GF-D8 (cell line): ENCODE measurements at regions not wholly inside any gene's neighbourhood (a gene's known extent, or its start where the extent isn't known, plus 50 kb on each side); places are given as distances from the start of the nearest gene placed in this dataset.

ENCODE experiments used
- DNase-seq: peaks from one replicate; lab custom pipeline; 2025; lab: John Stamatoyannopoulos, UW

DNA sequence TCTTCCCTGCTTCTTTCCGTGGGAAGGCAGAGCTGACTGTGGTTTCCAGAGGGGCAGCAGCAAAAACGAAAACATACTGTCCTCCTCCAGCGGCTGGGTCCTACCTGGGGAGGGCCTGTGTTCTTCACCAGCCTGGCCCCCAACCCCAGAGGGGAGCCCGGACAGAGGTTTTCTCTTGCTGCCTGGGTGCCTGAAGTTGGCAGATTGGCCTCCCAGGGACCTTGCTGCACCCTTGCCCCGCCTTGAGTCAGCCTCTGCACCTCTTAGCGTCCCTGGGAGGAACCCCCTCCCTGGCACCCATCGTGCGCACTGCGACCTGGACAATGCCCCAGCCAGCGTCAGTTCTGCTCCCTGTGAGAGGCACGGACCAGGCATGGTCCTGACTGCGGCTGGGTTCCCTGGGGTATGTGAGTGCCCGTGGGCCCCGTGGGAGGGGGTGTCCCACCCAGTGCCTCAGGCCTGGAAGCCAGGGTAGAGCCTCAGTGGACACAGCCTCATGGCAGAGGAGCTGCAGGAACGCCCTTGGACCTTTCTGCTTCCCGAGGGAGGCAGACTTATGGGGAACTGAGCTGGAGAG lies 56.8 kb upstream of the PRR23E start:
- no peak for DNase-seq

DNA sequence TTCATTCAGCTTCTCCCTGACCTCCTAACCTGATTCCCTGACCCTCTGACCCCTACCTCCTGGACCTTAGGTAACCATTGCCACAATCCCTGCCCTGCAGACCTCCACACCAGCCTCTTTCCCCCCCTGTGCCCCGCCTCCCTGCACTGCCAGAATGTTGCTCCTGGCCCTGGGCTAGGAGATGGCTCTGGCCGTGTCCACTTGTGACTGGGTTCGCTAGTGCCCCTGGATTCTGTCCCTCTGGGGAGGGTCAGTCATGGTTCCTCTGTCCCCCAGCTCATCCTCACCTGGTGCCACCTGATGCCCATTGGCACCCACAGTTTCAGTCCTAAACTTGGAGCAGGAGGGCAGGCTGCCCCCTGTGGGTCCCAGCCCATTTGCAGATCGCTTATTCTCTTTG lies 56.2 kb upstream of the PRR23E start:
- no peak for DNase-seq

DNA sequence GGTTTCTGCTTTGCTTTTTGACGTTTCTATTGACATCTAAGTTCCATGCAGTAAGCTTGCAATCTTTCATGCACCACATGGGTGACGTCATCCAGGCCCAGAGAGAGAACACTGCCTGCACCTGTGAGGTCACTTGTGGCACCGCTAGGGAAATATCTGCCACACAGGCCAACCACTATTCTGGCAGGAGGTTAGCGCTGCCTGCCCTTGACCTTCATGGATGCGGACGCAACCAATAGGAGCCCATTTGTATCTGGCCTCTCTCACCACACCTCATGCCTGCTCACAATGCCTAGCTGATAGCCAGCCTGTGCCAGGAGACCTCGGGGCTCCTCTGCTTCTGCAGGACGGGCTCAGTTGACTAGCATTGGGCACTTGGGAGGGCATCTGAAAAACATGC lies 55.8 kb upstream of the PRR23E start:
- DNase-seq = no peak

DNA sequence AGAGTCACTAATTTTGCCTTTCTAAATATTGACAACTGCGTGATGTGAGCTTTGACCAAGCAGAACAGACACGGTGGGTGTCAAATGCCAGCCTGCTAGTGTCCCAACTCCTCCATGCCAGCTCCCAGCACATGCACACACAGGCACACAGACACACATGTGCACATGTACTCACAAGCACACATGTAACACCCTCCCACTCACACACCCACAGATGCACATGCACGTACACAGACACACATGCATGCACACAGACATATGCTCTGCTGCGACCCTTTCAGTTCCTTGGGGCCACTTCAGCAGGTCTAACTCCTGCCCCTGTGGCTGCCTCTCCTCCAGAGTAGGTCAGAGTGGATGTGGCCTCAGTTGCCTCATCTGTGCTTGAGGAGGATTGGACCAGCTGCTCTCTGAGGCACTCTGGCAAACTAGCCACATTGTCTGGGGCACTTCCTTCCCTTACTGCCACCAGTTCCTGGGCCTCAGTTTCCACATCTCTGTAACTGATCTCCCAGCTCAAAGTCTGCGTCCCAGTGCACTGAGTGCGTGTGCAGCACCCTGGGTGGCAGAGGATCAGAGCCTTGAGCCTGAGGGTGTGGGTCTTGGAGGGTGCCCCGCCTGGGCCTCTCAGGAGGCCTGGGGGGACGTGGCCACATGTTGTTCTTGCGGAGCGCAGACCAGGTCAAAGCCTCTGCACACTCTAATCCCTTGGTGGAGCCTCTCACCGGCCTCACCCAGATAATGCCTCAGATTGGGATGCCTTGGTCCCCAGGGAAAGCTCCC lies 55.0 kb upstream of the PRR23E start:
- DNase-seq = no peak

DNA sequence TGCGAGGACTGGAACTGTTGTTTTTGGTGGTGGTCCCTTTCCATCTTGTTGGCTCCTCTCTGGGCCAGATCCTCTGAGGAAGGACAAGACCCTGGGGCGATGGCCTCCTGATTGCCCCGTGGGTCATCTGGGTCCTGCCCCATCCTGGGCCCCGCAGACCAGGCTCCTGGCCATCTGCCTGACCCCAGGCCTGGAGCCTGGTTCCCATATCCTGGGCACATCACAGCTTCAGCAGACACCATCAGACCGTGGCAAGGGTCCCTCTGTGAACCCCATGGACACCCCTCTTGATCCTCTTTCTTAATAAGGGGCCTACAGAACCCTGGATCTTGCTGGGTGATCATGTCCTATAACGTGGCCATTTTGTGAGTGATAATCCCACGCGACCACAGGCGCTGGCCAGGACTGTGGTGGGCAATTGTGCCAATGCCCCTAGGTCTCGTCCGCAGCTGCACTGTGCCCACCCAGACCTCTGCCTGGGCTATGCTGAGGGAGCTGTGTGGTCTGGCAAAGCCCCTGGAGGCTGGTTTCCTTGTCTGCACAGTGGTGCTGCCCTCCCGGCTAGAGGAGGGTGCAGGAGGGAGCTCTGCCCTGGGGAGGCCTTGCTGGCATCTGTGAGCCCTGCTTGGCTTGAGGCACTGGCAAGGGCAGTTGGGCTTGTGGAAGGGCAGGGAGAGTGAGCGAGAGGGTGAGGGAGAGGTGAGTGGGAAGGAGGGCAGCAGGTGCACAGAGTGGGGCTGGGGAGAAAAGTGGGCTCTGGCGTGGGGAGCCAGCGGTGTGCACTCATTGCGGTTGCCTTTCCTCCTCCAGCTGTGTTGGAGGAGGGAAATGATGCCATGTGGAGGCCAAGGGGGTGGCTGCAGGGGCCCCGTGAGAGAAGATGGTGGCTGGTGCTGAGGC lies 53.1 kb upstream of the PRR23E start:
- no peak for DNase-seq

DNA sequence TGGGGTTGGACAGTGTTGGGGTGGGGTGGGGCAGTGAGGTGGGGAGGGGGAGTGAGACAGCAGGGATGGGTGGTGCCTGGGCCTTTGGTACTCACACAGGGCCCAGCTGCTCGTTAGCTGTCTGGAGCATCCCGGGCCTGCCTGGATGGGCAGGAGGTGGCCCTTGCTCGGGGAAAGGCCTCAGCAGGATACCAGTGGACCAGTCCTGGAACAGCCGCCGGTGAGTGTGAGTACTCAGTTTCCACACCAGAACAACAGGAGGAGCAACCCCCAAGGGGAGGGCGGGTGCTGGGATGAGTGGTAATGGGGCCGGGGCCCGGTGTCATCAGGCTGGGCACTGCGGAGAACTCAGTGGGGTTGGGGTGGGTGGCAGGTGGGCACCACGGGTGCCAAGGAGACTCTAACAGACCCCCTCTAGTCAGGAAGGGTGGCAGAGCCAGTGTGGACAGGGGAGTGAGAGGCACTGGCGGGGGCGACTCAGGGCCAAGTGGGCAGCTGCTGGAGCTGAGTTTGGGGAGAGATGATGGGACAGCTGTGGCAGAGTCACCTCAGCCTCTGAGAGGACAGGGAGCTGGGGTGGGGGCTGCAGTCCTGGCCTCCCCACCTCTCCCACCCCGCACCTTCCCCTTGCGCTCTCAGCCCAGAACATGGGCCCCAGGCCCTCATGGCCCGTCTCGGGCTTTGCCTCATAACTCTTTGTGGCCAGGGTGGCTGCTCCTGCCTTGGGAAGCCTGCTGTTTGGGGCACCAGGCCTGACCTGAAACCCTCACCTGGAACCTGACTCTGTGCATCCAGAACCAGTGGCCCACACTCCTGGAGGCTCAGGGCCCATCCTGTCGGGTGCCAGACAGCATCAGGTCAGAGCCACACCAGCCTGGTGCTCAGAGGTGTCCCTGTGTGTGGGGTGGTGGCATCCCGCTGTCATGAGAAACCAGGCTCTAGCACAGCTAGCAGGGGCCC lies 52.1 kb upstream of the PRR23E start:
- no peak for DNase-seq

DNA sequence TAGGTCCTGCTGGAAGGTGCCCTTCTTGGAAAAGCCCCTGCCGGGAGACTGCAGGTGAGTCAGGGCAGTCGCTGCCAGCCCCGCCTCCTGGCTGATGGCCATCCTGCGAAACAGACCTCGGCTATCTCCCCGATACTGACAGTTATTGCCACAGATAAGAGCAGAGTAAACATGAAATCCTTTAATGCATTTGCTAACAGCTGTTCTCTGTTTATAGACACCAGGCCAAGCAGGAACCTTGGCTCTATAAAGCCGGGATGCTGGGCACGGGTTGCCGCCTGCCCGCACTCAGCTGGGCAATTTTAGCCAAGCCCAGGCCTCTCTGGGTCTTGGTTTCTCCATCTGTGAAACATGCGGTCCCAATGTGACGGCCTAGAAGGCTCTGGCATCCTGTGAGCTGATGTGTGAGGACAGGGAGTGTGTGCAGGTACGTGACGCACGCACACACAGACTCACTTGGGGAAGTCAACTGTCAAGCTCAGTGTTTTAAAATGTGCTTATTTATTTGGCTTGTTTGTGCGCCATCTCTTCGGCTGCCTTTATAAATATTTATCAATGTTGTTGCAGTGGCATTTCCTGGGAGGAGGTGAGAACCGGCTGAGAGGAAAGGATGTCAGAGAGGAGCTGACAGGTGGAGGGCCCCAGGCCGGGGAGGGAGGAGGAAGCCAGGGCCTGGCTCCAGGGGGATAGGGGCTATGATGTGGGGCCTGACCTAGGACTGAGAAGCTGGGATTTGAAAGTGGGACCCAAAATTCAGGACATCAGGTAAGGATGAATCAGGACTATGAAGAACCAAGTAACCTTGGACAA lies 50.8 kb upstream of the PRR23E start:
- DNase-seq = no peak
